IMR-90 (cell line): ENCODE measurements at regions not wholly inside any gene's neighbourhood (a gene's known extent, or its start where the extent isn't known, plus 50 kb on each side); places are given as distances from the start of the nearest gene placed in this dataset.

Experiments used
- ATAC-seq: fragments of 200-7000 bp; cut with Tn5 transposase; 2 replicates; pipeline ENCODE4 v1.9.1; 2020; ENCODE audit warnings: low read depth, mild to moderate bottlenecking, moderate library complexity
- BruUV-seq: library from RNA; stranded (reverse); fragments of 400-500 nt; replicated peaks from 2 replicates; lab custom pipeline; 2021; lab: Mats Ljungman, UMichigan
- CTCF ChIA-PET: fragments of 300-600 bp; formaldehyde crosslinking; extraction: SDS; loops from one replicate; lab custom pipeline; 2021; ENCODE audit warnings: antibody characterized with exemption; lab: Yijun Ruan, JAX
- POLR2A ChIA-PET: fragments of 300-600 bp; sonication (Branson Sonifier 250); formaldehyde crosslinking; loops from one replicate; lab custom pipeline; 2022; ENCODE audit warnings: antibody characterized with exemption; ENCODE audit not compliant: unreplicated experiment; lab: Charles Lee
- DNase-seq: peaks from one replicate; pipeline ENCODE4 v3.0.0; 2013
- H2AFZ ChIP-seq: replicated peaks from 2 replicates; pipeline ENCODE3; 2013; ENCODE audit warnings: low read length, mild to moderate bottlenecking; ENCODE audit not compliant: poor library complexity
- H2AK5ac ChIP-seq: 2 replicates; pipeline ENCODE4 v1.6.1; 2013; ENCODE audit warnings: low read depth, low read length, inconsistent platforms
- H2AK9ac ChIP-seq: replicated peaks from 2 replicates; pipeline ENCODE3; 2013; ENCODE audit warnings: mild to moderate bottlenecking, low read depth, low read length, moderate library complexity; ENCODE audit not compliant: poor library complexity
- H2BK120ac ChIP-seq: 2 replicates; pipeline ENCODE4 v1.6.1; 2013; ENCODE audit warnings: low read depth, low read length, inconsistent platforms
- H2BK15ac ChIP-seq: 3 replicates; pipeline ENCODE4 v1.6.1; 2013; ENCODE audit warnings: low read depth, low read length, inconsistent platforms
- H2BK20ac ChIP-seq: 2 replicates; pipeline ENCODE4 v1.6.1; 2013; ENCODE audit warnings: low read depth, mild to moderate bottlenecking, inconsistent platforms, low read length, moderate library complexity
- H2BK5ac ChIP-seq: 2 replicates; pipeline ENCODE4 v1.6.1; 2013; ENCODE audit warnings: mild to moderate bottlenecking, low read depth, low read length, inconsistent platforms; ENCODE audit not compliant: poor library complexity, severe bottlenecking
- H3K14ac ChIP-seq: replicated peaks from 2 replicates; pipeline ENCODE4 v1.6.1; 2013; ENCODE audit warnings: low read depth, low read length, inconsistent platforms
- H3K18ac ChIP-seq: 2 replicates; pipeline ENCODE4 v1.6.1; 2013; ENCODE audit warnings: low read depth, low read length, control low read depth
- H3K23ac ChIP-seq: 2 replicates; pipeline ENCODE4 v1.6.1; 2013; ENCODE audit warnings: low read depth, low read length, inconsistent platforms
- H3K27ac ChIP-seq: 2 replicates; pipeline ENCODE4 v1.5.1; 2013; ENCODE audit warnings: mild to moderate bottlenecking, control low read depth, low read length; ENCODE audit not compliant: insufficient read depth
- H3K27me3 ChIP-seq: 2 replicates; pipeline ENCODE4 v1.6.1; 2013; ENCODE audit warnings: low read length; ENCODE audit not compliant: control insufficient read depth, insufficient read depth
- H3K36me3 ChIP-seq: 2 replicates; pipeline ENCODE4 v1.6.1; 2013; ENCODE audit warnings: low read length, mixed read lengths; ENCODE audit not compliant: control insufficient read depth, insufficient read depth
- H3K4ac ChIP-seq: 2 replicates; pipeline ENCODE4 v1.6.1; 2013; ENCODE audit warnings: low read depth, low read length, inconsistent platforms
- H3K4me1 ChIP-seq: 2 replicates; pipeline ENCODE4 v1.6.1; 2013; ENCODE audit warnings: low read length, mixed read lengths; ENCODE audit not compliant: control insufficient read depth, insufficient read depth
- H3K4me2 ChIP-seq: 2 replicates; pipeline ENCODE4 v1.6.1; 2013; ENCODE audit warnings: low read depth, mild to moderate bottlenecking, control low read depth, low read length, moderate library complexity
- H3K4me3 ChIP-seq: 2 replicates; pipeline ENCODE4 v1.5.1; 2013; ENCODE audit warnings: low read depth, mild to moderate bottlenecking, control low read depth, low read length, moderate library complexity; ENCODE audit not compliant: insufficient read depth
- H3K56ac ChIP-seq: 2 replicates; pipeline ENCODE4 v1.6.1; 2013; ENCODE audit warnings: low read length, inconsistent platforms; ENCODE audit not compliant: insufficient read depth; ENCODE audit errors: extremely low read depth
- H3K79me1 ChIP-seq, 2 experiments: 2 replicates each; pipeline ENCODE4 v1.6.1; 2013; ENCODE audit warnings: low read length in 2 of 2, inconsistent platforms in 1 of 2, low read depth in 1 of 2
- H3K9ac ChIP-seq: 2 replicates; pipeline ENCODE4 v1.6.1; 2013; ENCODE audit warnings: low read depth, low read length, control low read depth
- H3K9me1 ChIP-seq: 2 replicates; pipeline ENCODE4 v1.6.1; 2013; ENCODE audit warnings: low read length, inconsistent platforms; ENCODE audit not compliant: insufficient read depth
- H3K9me3 ChIP-seq: 2 replicates; pipeline ENCODE4 v1.6.1; 2013; ENCODE audit warnings: low read length; ENCODE audit not compliant: control insufficient read depth, insufficient read depth
- H4K20me1 ChIP-seq: 2 replicates; pipeline ENCODE4 v1.6.1; 2013; ENCODE audit warnings: low read length, inconsistent platforms; ENCODE audit not compliant: insufficient read depth
- H4K5ac ChIP-seq: 2 replicates; pipeline ENCODE4 v1.6.1; 2013; ENCODE audit warnings: mild to moderate bottlenecking, low read depth, low read length, control low read depth
- H4K8ac ChIP-seq, 2 experiments: 2 replicates each; pipeline ENCODE4 v1.6.1; 2013; ENCODE audit warnings: low read depth in 2 of 2, low read length in 2 of 2, control low read depth in 1 of 2, inconsistent platforms in 1 of 2
- H4K91ac ChIP-seq: 2 replicates; pipeline ENCODE4 v1.6.1; 2013; ENCODE audit warnings: low read depth, low read length, inconsistent platforms; ENCODE audit not compliant: insufficient read depth
- BHLHE40 ChIP-seq: fragments of 150-350 bp; IDR thresholded peaks from 2 replicates; pipeline ENCODE4 v1.6.1; 2016; ENCODE audit warnings: mild to moderate bottlenecking, low read depth, low read length
- CEBPB ChIP-seq: IDR thresholded peaks from 2 replicates; pipeline ENCODE4 v1.6.1; 2012; ENCODE audit warnings: low read depth, low read length, improper control_type of control experiment
- CHD1 ChIP-seq: IDR thresholded peaks from 2 replicates; pipeline ENCODE4 v1.6.1; 2012; ENCODE audit warnings: low read depth, low read length, improper control_type of control experiment
- CTCF ChIP-seq: conservative IDR thresholded peaks from 2 replicates; pipeline ENCODE4 v1.5.1; 2012; ENCODE audit warnings: mild to moderate bottlenecking, low read depth, low read length, improper control_type of control experiment
- FOS ChIP-seq: fragments of 150-350 bp; IDR thresholded peaks from 2 replicates; pipeline ENCODE4 v1.6.1; 2016; ENCODE audit warnings: low read depth, low read length
- MAFK ChIP-seq: IDR thresholded peaks from 2 replicates; pipeline ENCODE4 v1.6.1; 2012; ENCODE audit warnings: low read depth, low read length, improper control_type of control experiment
- MAZ ChIP-seq: IDR thresholded peaks from 2 replicates; pipeline ENCODE4 v1.6.1; 2012; ENCODE audit warnings: low read depth, mild to moderate bottlenecking, low read length, improper control_type of control experiment, moderate library complexity, borderline replicate concordance
- MXI1 ChIP-seq: IDR thresholded peaks from 2 replicates; pipeline ENCODE4 v1.6.1; 2012; ENCODE audit warnings: low read depth, mild to moderate bottlenecking, low read length, moderate library complexity, borderline replicate concordance
- NFE2L2 ChIP-seq: fragments of 150-350 bp; IDR thresholded peaks from 2 replicates; pipeline ENCODE4 v1.6.1; 2016; ENCODE audit warnings: low read depth, mild to moderate bottlenecking, low read length
- POLR2A ChIP-seq: IDR thresholded peaks from 2 replicates; pipeline ENCODE4 v1.6.1; 2012; ENCODE audit warnings: mild to moderate bottlenecking, low read depth, low read length
- RAD21 ChIP-seq: IDR thresholded peaks from 2 replicates; pipeline ENCODE4 v1.6.1; 2012; ENCODE audit warnings: low read length, improper control_type of control experiment
- RCOR1 ChIP-seq: IDR thresholded peaks from 2 replicates; pipeline ENCODE4 v1.6.1; 2012; ENCODE audit warnings: mild to moderate bottlenecking, low read length, improper control_type of control experiment; ENCODE audit not compliant: insufficient replicate concordance
- RFX5 ChIP-seq: IDR thresholded peaks from 2 replicates; pipeline ENCODE4 v1.8.0; 2012; ENCODE audit warnings: low read depth, mild to moderate bottlenecking, low read length, moderate library complexity
- SMC3 ChIP-seq: fragments of 150-350 bp; IDR thresholded peaks from 2 replicates; pipeline ENCODE4 v1.6.1; 2016; ENCODE audit warnings: low read depth, mild to moderate bottlenecking, antibody characterized with exemption, low read length, moderate library complexity
- WGBS, 2 experiments: methylation state at CpG; one replicate each; pipeline versions ENCODE4 v1.1.5 to v1.1.7; 2013; ENCODE audit warnings: missing lambda C conversion rate in 2 of 2; ENCODE audit not compliant: insufficient read length in 1 of 2; ENCODE audit errors: extremely low coverage in 2 of 2; 5-methylcytosine and 5-hydroxymethylcytosine counted together
- dilution Hi-C: fragments of 300-500 bp; cut with HindIII; formaldehyde crosslinking; loops from one replicate; pipeline ENCODE4 v1.14.3; 2018; ENCODE audit warnings: low sequenced_read_pairs; ENCODE audit not compliant: unreplicated experiment
- in situ Hi-C: fragments of 300-500 bp; cut with MboI; formaldehyde crosslinking; loops from 3 replicates; pipeline ENCODE4 v1.14.3; 2019; ENCODE audit warnings: low sequenced_read_pairs, inconsistent platforms, mixed read lengths
- intact Hi-C: fragments of 100-400 bp; cut with micrococcal nuclease; formaldehyde crosslinking; loops from 2 replicates; pipeline ENCODE4 v1.10.0; 2022
- TF ChIP-seq, protein P1 (sequence below): fragments of 150-350 bp; IDR thresholded peaks from 2 replicates; pipeline ENCODE4 v1.6.1; 2017; ENCODE audit warnings: mild to moderate bottlenecking, antibody characterized with exemption, low read length, low read depth
- TF ChIP-seq, protein P2 (sequence below): fragments of 150-350 bp; IDR thresholded peaks from 2 replicates; pipeline ENCODE4 v1.6.1; 2016; ENCODE audit warnings: low read depth, mild to moderate bottlenecking, low read length, moderate library complexity, borderline replicate concordance

GRCh38 chrX:19256986-19257385 lies 86.7 kb upstream of the PDHA1 start:
- no peak overlapping the region for H2BK120ac ChIP-seq
- no peak for DNase-seq
- TF ChIP-seq MAZ = no peak
- TF ChIP-seq, protein P1, sequence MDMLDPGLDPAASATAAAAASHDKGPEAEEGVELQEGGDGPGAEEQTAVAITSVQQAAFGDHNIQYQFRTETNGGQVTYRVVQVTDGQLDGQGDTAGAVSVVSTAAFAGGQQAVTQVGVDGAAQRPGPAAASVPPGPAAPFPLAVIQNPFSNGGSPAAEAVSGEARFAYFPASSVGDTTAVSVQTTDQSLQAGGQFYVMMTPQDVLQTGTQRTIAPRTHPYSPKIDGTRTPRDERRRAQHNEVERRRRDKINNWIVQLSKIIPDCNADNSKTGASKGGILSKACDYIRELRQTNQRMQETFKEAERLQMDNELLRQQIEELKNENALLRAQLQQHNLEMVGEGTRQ = no peak
- TF ChIP-seq CEBPB = no peak
- no peak for TF ChIP-seq RFX5
- TF ChIP-seq FOS = no peak
- no peak for TF ChIP-seq NFE2L2
- no peak for TF ChIP-seq MAFK
- no peak for TF ChIP-seq CHD1
- TF ChIP-seq, protein P2, sequence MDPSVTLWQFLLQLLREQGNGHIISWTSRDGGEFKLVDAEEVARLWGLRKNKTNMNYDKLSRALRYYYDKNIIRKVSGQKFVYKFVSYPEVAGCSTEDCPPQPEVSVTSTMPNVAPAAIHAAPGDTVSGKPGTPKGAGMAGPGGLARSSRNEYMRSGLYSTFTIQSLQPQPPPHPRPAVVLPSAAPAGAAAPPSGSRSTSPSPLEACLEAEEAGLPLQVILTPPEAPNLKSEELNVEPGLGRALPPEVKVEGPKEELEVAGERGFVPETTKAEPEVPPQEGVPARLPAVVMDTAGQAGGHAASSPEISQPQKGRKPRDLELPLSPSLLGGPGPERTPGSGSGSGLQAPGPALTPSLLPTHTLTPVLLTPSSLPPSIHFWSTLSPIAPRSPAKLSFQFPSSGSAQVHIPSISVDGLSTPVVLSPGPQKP = no peak
- no peak for TF ChIP-seq SMC3
- TF ChIP-seq BHLHE40 = no peak
- TF ChIP-seq POLR2A = no peak
- TF ChIP-seq RAD21 = no peak
- TF ChIP-seq RCOR1 = no peak
- TF ChIP-seq CTCF = no peak
- no peak for TF ChIP-seq MXI1
- H2BK5ac ChIP-seq = no peak overlapping the region
- no peak overlapping the region for H4K91ac ChIP-seq
- no peaks in the 10 kb centered on the region for H3K4me1 ChIP-seq
- H2AK9ac ChIP-seq = no peak overlapping the region
- CTCF ChIA-PET = no interaction called here
- no peak overlapping the region for H2AK5ac ChIP-seq
- no peak overlapping the region for H4K5ac ChIP-seq
- no peak overlapping the region for H3K56ac ChIP-seq
- no peak overlapping the region for H3K27ac ChIP-seq
- POLR2A ChIA-PET = no interaction called here
- H4K8ac ChIP-seq = no peak overlapping the region
- no peaks in the 10 kb centered on the region; the same call in 1 of the 2 replicates for H3K9me1 ChIP-seq
- ATAC-seq = no peak
- no peak overlapping the region for H3K4ac ChIP-seq
- H3K79me1 ChIP-seq = no peaks in the 10 kb centered on the region
- no peaks in the 10 kb centered on the region for H3K36me3 ChIP-seq
- H3K23ac ChIP-seq = no peak overlapping the region
- no peak overlapping the region for H2AFZ ChIP-seq
- in situ Hi-C loops = no loop called here
- H3K9ac ChIP-seq = no peak overlapping the region
- no CpG with 5 or more reads among the region's 8 CpGs for WGBS, 2 experiments
- H3K18ac ChIP-seq = no peak overlapping the region
- H2BK20ac ChIP-seq = no peak overlapping the region
- dilution Hi-C loops = no loop called here
- H3K4me2 ChIP-seq = no peak overlapping the region
- H3K4me3 ChIP-seq = no peak overlapping the region
- H2BK15ac ChIP-seq = no peak overlapping the region
- no TSS peak for BruUV-seq
- H3K9me3 ChIP-seq = peaks cover 2% of the 10 kb centered on the region; the same call in 1 of the 2 replicates
- no peak overlapping the region for H3K14ac ChIP-seq
- H3K27me3 ChIP-seq = no peaks in the 10 kb centered on the region
- no peaks in the 10 kb centered on the region for H4K20me1 ChIP-seq
- intact Hi-C loops = no loop called here
